NT2/D1 (cell line): ENCODE measurements at regions not wholly inside any gene's neighbourhood (a gene's known extent, or its start where the extent isn't known, plus 50 kb on each side); places are given as distances from the start of the nearest gene placed in this dataset.

Source experiments
- DNase-seq: peaks from one replicate; pipeline ENCODE4 v3.0.0-alpha.2; 2011; ENCODE audit warnings: low read depth, low spot score
- H3K27me3 ChIP-seq: 2 replicates; pipeline ENCODE4 v1.6.0; 2011; ENCODE audit warnings: mild to moderate bottlenecking; ENCODE audit not compliant: insufficient read length, insufficient read depth
- H3K36me3 ChIP-seq: 2 replicates; pipeline ENCODE4 v1.6.1; 2011; ENCODE audit warnings: mild to moderate bottlenecking, low read length, mixed read lengths; ENCODE audit not compliant: insufficient read depth, insufficient read length
- H3K4me1 ChIP-seq: 2 replicates; pipeline ENCODE4 v1.5.1; 2011; ENCODE audit not compliant: insufficient read depth, insufficient read length
- H3K4me3 ChIP-seq: 2 replicates; pipeline ENCODE4 v1.5.1; 2011; ENCODE audit warnings: low read depth; ENCODE audit not compliant: insufficient read length
- H3K9ac ChIP-seq: 2 replicates; pipeline ENCODE4 v1.6.0; 2011; ENCODE audit warnings: low read depth; ENCODE audit not compliant: insufficient read length
- H3K9me3 ChIP-seq: 2 replicates; pipeline ENCODE4 v1.5.1; 2011; ENCODE audit warnings: mild to moderate bottlenecking, low read length; ENCODE audit not compliant: insufficient read depth
- SUZ12 ChIP-seq: IDR thresholded peaks from 2 replicates; pipeline ENCODE4 v1.6.1; 2011; ENCODE audit not compliant: insufficient read length, insufficient read depth; ENCODE audit errors: extremely low read depth
- YY1 ChIP-seq: IDR thresholded peaks from 2 replicates; pipeline ENCODE4 v1.6.1; 2011; ENCODE audit not compliant: insufficient read length, insufficient read depth
- ZNF274 ChIP-seq: IDR thresholded peaks from 2 replicates; pipeline ENCODE4 v1.6.1; 2011; ENCODE audit warnings: mild to moderate bottlenecking, low read depth, low read length

GRCh38 chr11:121383716-121384115 is 68.4 kb upstream of the SORL1 start:
- H3K27me3 ChIP-seq = no peaks in the 10 kb centered on the region
- no peak for TF ChIP-seq SUZ12
- TF ChIP-seq YY1 = no peak
- no peak for TF ChIP-seq ZNF274
- H3K4me3 ChIP-seq = no peak overlapping the region
- DNase-seq = no peak
- no peaks in the 10 kb centered on the region for H3K4me1 ChIP-seq
- no peaks in the 10 kb centered on the region for H3K36me3 ChIP-seq
- H3K9ac ChIP-seq = no peak overlapping the region
- H3K9me3 ChIP-seq = no peaks in the 10 kb centered on the region

- no peak overlapping the region for H3K4me3 ChIP-seq
- H3K4me1 ChIP-seq = no peaks in the 10 kb centered on the region
- no peak for TF ChIP-seq SUZ12
- no peak for TF ChIP-seq ZNF274
- TF ChIP-seq YY1 = no peak
These were observed 66.4 kb upstream of the SORL1 start for GRCh38 chr11:121385688-121386087.

More at GRCh38 chr11:121385688-121386087, 66.4 kb upstream of the SORL1 start:
- no peaks in the 10 kb centered on the region for H3K9me3 ChIP-seq
- H3K36me3 ChIP-seq = no peaks in the 10 kb centered on the region
- no peak overlapping the region for H3K9ac ChIP-seq
- DNase-seq = no peak
- no peaks in the 10 kb centered on the region for H3K27me3 ChIP-seq
